ENCODE measurements at regions not wholly inside any gene's neighbourhood (a gene's known extent, or its start where the extent isn't known, plus 50 kb on each side); places are given as distances from the start of the nearest gene placed in this dataset.

DNA sequence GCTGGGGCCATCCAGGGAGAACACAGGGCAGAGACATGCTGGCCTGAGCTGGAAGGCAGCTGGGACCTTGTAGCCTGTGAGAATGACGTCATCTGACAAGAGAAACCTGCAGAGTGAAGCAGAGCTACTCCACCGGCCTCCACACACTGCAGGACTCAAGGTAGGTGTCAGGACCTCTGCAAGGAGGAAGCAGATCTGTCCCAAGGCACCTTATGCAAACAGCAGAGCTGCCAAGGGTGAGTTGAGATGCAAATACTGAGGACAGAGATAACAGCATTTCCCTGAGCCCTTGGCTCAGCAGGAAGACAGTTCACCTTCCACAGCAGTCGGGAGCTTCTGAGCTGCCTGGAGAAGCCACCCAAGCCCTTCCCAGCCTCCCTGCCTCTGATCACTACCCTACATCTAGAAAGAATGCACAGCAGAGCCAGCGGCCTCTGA is 51.9 kb upstream of the IGSF9B start:
- DNase-seq, result no peak

GRCh38 chr11:134013518-134013917 is 55.4 kb upstream of the JAM3 start:
- DNase-seq, result no peak

DNA sequence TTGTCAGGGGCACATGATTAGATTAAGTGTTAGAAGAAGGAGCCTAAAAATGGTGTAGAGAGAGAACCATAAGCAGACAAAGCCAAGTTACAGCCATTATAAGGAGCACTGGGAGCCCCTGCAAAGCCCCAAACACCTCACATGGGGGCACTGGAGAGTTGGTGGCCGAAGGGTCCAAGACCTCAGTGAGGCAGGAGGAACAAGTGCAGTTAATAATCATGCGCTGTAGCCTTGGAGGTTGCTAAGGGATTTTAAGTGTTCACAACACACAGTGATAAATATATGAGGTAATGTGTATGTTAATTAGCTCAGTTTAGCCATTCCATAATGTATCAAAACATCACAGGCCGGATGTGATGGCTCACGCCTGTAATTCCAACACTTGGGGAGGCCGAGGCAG is 54.4 kb upstream of the JAM3 start:
- peak; percentile 4 for DNase-seq

- no peak for DNase-seq
These were observed 53.3 kb upstream of the JAM3 start for GRCh38 chr11:134015556-134015955.

GRCh38 chr11:134017511-134018430 is 51.1 kb upstream of the JAM3 start:
- DNase-seq, result no peak
